ENCODE measurements at regions not wholly inside any gene's neighbourhood (a gene's known extent, or its start where the extent isn't known, plus 50 kb on each side); places are given as distances from the start of the nearest gene placed in this dataset.

- no peak for TF ChIP-seq CTCF (IDR thresholded peaks at IDR 0.05; ENCODE audit: extremely low read depth, missing control alignments)
- no peak for DNase-seq (ENCODE audit: low spot score)
Measured at GRCh38 chr16:26647870-26648269, 418.9 kb upstream of the C16orf82 start.

GRCh38 chr16:26648851-26649250, 417.9 kb upstream of the C16orf82 start:
- no peak for TF ChIP-seq CTCF (IDR thresholded peaks at IDR 0.05; ENCODE audit: extremely low read depth, missing control alignments)
- no peak for DNase-seq (ENCODE audit: low spot score)

GRCh38 chr16:26649381-26650045, 417.2 kb upstream of the C16orf82 start:
- no peak for TF ChIP-seq CTCF (IDR thresholded peaks at IDR 0.05; ENCODE audit: extremely low read depth, missing control alignments)
- no peak for DNase-seq (ENCODE audit: low spot score)

GRCh38 chr16:26651464-26651863, 415.3 kb upstream of the C16orf82 start:
- no peak for TF ChIP-seq CTCF (IDR thresholded peaks at IDR 0.05; ENCODE audit: extremely low read depth, missing control alignments)
- DNase-seq (ENCODE audit: low spot score) = no peak

- no peak for TF ChIP-seq CTCF (IDR thresholded peaks at IDR 0.05; ENCODE audit: extremely low read depth, missing control alignments)
- no peak for DNase-seq (ENCODE audit: low spot score)
Measured at GRCh38 chr16:26651884-26652283, 414.8 kb upstream of the C16orf82 start.

GRCh38 chr16:26658486-26658885, 408.2 kb upstream of the C16orf82 start:
- no peak for TF ChIP-seq CTCF (IDR thresholded peaks at IDR 0.05; ENCODE audit: extremely low read depth, missing control alignments)
- no peak for DNase-seq (ENCODE audit: low spot score)

- DNase-seq (ENCODE audit: low spot score) = no peak
- no peak for TF ChIP-seq CTCF (IDR thresholded peaks at IDR 0.05; ENCODE audit: extremely low read depth, missing control alignments)
Measured at GRCh38 chr16:26658915-26659314, 407.8 kb upstream of the C16orf82 start.

All from GM20000 (cell line).